Loucy (cell line): ENCODE measurements at regions not wholly inside any gene's neighbourhood (a gene's known extent, or its start where the extent isn't known, plus 50 kb on each side); places are given as distances from the start of the nearest gene placed in this dataset.
A peak's percentile ranks its signal among the peaks of the same experiment; 100 is the strongest.

Experiments
- H2AFZ ChIP-seq: fragments of 200-600 bp; sonication (generic); 2 replicates; pipeline ENCODE4 v1.6.0; 2016; ENCODE audit warnings: antibody characterized with exemption, mild to moderate bottlenecking, low read length, moderate library complexity
- H3F3A ChIP-seq: fragments of 200-600 bp; 2 replicates; pipeline ENCODE4 v1.6.0; 2016; ENCODE audit warnings: antibody characterized with exemption, low read depth, mild to moderate bottlenecking
- H3K27me3 ChIP-seq: fragments of 200-600 bp; sonication (generic); 2 replicates; pipeline ENCODE4 v1.6.1; 2014; ENCODE audit warnings: low read length, mild to moderate bottlenecking; ENCODE audit not compliant: insufficient read depth, poor library complexity, severe bottlenecking
- H3K36me3 ChIP-seq: fragments of 200-600 bp; sonication (generic); 2 replicates; pipeline ENCODE4 v1.6.1; 2016; ENCODE audit warnings: low read length; ENCODE audit not compliant: insufficient read depth
- H3K4me1 ChIP-seq: fragments of 200-600 bp; sonication (generic); 2 replicates; pipeline ENCODE4 v1.5.1; 2014; ENCODE audit warnings: low read length, mild to moderate bottlenecking; ENCODE audit not compliant: insufficient read depth, poor library complexity, severe bottlenecking
- H3K4me2 ChIP-seq: fragments of 200-600 bp; sonication (generic); 2 replicates; pipeline ENCODE4 v1.6.0; 2014; ENCODE audit warnings: antibody characterized with exemption, low read length, low read depth, mild to moderate bottlenecking; ENCODE audit not compliant: poor library complexity, severe bottlenecking
- H3K4me3 ChIP-seq: fragments of 200-600 bp; sonication (generic); 2 replicates; pipeline ENCODE4 v1.5.1; 2014; ENCODE audit warnings: low read length, mild to moderate bottlenecking, mixed read lengths; ENCODE audit not compliant: poor library complexity, severe bottlenecking
- H3K79me2 ChIP-seq: fragments of 200-600 bp; sonication (generic); 2 replicates; pipeline ENCODE4 v1.6.1; 2014; ENCODE audit warnings: low read length; ENCODE audit not compliant: insufficient read depth
- H3K9ac ChIP-seq: fragments of 200-600 bp; sonication (generic); 2 replicates; pipeline ENCODE4 v1.6.0; 2014; ENCODE audit warnings: mild to moderate bottlenecking, low read depth, low read length, moderate library complexity; ENCODE audit not compliant: poor library complexity, severe bottlenecking
- H3K9me2 ChIP-seq: fragments of 200-600 bp; sonication (generic); replicated peaks from 2 replicates; pipeline ENCODE4 v1.6.1; 2016; ENCODE audit warnings: low read depth, low read length, mixed read lengths
- H3K9me3 ChIP-seq: fragments of 200-600 bp; sonication (generic); 2 replicates; pipeline ENCODE4 v1.6.1; 2014; ENCODE audit warnings: mild to moderate bottlenecking, antibody characterized with exemption, low read length, low read depth; ENCODE audit not compliant: insufficient read depth
- H4K20me1 ChIP-seq: fragments of 200-600 bp; sonication (generic); 2 replicates; pipeline ENCODE4 v1.6.0; 2014; ENCODE audit warnings: antibody characterized with exemption, low read length, mild to moderate bottlenecking; ENCODE audit not compliant: insufficient read depth, poor library complexity, severe bottlenecking
- EZH2phosphoT487 ChIP-seq: fragments of 200-600 bp; IDR thresholded peaks from 2 replicates; pipeline ENCODE4 v1.6.1; 2018; ENCODE audit warnings: antibody characterized with exemption, mild to moderate bottlenecking, moderate library complexity, borderline replicate concordance
- TF ChIP-seq, protein P1 (sequence below): fragments of 200-600 bp; sonication (generic); conservative IDR thresholded peaks from 2 replicates; pipeline ENCODE4 v1.5.1; 2014; ENCODE audit warnings: mild to moderate bottlenecking, antibody characterized with exemption, low read length

DNA sequence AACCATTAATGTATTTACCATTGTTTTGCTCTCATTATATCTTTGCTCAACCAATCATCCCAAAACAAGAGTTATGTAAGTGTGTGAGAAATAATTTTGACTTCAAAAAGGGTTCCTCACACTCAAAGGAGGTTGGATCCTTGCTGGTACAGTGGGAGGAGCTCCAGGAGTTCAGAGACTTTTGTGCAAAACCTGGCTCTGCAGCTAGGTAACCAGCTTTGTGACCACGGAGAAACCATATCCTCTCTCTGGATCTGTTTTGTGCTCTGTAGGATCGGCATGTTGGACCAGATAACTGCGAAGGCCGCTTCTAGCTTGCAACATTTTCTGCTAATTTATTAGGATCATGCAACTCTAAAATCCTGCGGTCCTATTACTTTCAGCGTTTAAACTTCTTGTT, 128.6 kb upstream of the LIPC start:
- H3K4me1 ChIP-seq: peaks cover 27% of the 10 kb centered on the region
- no peak for TF ChIP-seq EZH2phosphoT487
- TF ChIP-seq, protein P1, sequence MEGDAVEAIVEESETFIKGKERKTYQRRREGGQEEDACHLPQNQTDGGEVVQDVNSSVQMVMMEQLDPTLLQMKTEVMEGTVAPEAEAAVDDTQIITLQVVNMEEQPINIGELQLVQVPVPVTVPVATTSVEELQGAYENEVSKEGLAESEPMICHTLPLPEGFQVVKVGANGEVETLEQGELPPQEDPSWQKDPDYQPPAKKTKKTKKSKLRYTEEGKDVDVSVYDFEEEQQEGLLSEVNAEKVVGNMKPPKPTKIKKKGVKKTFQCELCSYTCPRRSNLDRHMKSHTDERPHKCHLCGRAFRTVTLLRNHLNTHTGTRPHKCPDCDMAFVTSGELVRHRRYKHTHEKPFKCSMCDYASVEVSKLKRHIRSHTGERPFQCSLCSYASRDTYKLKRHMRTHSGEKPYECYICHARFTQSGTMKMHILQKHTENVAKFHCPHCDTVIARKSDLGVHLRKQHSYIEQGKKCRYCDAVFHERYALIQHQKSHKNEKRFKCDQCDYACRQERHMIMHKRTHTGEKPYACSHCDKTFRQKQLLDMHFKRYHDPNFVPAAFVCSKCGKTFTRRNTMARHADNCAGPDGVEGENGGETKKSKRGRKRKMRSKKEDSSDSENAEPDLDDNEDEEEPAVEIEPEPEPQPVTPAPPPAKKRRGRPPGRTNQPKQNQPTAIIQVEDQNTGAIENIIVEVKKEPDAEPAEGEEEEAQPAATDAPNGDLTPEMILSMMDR: no peak
- H3K79me2 ChIP-seq: no peaks in the 10 kb centered on the region
- H3F3A ChIP-seq: 0 out of 2 replicates have a peak, but pooled peaks cover 4% of the 10 kb centered on the region
- peak overlapping the region; percentile 35; the same call in 1 of the 2 replicates for H2AFZ ChIP-seq
- H3K36me3 ChIP-seq: no peaks in the 10 kb centered on the region
- no peak overlapping the region for H3K9ac ChIP-seq
- H3K9me2 ChIP-seq: no peaks in the 10 kb centered on the region
- no peaks in the 10 kb centered on the region for H3K9me3 ChIP-seq
- H3K4me3 ChIP-seq: no peak overlapping the region
- H3K4me2 ChIP-seq: peak overlapping the region; percentile 7
- no peaks in the 10 kb centered on the region for H4K20me1 ChIP-seq
- H3K27me3 ChIP-seq: no peaks in the 10 kb centered on the region

DNA sequence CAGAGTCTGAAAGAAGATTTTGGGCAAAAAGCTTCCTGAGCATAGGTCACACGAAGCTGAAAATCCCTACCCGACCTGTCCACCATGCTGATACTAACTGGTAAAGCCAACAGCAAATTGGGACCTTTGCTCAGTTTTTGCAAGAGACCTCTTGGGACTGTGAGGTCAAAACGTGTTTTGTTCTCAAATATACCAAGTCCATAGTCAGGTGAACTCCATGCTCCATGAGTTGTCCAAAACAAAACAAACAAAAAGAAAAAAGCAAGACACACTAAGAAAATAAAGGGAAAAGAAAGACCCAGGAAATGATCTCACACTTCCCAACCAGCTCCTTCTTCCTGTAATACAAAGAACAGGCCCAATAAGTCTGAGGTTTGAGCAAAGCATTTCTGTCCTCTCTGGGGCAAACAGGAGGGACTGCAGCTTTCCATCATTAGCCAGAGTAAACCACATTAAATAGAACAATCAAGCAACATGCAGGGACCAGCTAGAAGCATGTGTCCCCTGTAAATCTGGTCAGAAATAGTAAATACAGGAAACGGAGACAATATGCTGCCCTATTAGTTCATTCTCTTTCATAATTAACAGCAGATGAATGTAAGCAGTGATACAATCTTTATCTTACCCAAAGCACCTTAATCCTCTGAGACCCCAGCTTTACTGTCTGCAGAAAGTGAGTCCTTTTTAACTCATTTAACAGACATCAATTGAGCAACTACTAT, 125.0 kb upstream of the LIPC start:
- no peaks in the 10 kb centered on the region for H3K9me2 ChIP-seq
- 0 out of 2 replicates have a peak, but pooled peaks cover 4% of the 10 kb centered on the region for H3F3A ChIP-seq
- no peaks in the 10 kb centered on the region for H3K79me2 ChIP-seq
- H3K4me3 ChIP-seq: no peak overlapping the region
- no peaks in the 10 kb centered on the region for H3K27me3 ChIP-seq
- H3K36me3 ChIP-seq: no peaks in the 10 kb centered on the region
- TF ChIP-seq EZH2phosphoT487: no peak
- TF ChIP-seq, protein P1: no peak
- peak overlapping the region; percentile 21 for H3K9ac ChIP-seq
- H3K4me2 ChIP-seq: peak overlapping the region; percentile 59
- H4K20me1 ChIP-seq: no peaks in the 10 kb centered on the region
- H3K4me1 ChIP-seq: peaks cover 32% of the 10 kb centered on the region
- no peaks in the 10 kb centered on the region for H3K9me3 ChIP-seq
- peak overlapping the region; percentile 30 for H2AFZ ChIP-seq

GRCh38 chr15:58307313-58307961, 124.4 kb upstream of the LIPC start:
- Histone ChIP-seq H3K27me3 (no peaks in the 10 kb centered on the region), H3K9me3 (no peaks in the 10 kb centered on the region), H3K4me1 (peaks cover 32% of the 10 kb centered on the region), H2AFZ (0 out of 2 replicates have a peak overlapping the region, but pooled peaks have one; percentile 20), H3K36me3 (no peaks in the 10 kb centered on the region), H4K20me1 (no peaks in the 10 kb centered on the region), H3K4me2 (peak overlapping the region; percentile 59), H3K4me3 (no peak overlapping the region), H3K9me2 (no peaks in the 10 kb centered on the region), H3F3A (0 out of 2 replicates have a peak, but pooled peaks cover 4% of the 10 kb centered on the region), H3K79me2 (no peaks in the 10 kb centered on the region), H3K9ac (peak overlapping the region; percentile 21)
- TF ChIP-seq, protein P1: no peak
- TF ChIP-seq EZH2phosphoT487: no peak
